ENCODE measurements at regions not wholly inside any gene's neighbourhood (a gene's known extent, or its start where the extent isn't known, plus 50 kb on each side); places are given as distances from the start of the nearest gene placed in this dataset.
"Not testable (repeated sequence)": the region's sequence is repeated elsewhere in the genome, so short reads cannot be mapped to it uniquely, and the experiment has no call there.

DNA sequence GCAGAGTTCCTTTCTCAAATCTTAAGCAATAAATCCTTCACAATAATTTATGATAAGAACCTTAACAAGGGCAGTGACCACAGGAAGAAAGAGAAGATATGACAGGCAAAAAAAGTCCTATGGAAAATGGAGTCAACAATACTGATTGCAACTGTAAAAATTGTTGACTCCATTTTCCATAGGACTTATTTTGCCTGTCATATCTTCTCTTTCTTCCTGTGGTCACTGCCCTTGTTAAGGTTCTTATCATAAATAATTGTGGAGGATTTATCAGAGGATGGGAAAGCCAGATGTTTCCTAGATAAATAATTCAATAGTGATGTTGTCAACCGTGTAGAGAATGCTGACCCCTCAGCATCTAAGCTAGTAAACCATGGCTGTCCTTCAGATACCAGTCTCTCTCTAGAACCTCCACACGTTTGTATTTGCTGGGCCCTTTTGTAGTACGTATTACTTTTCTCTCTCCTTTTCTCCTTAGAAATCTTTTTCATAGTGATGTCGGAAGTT, 172.6 kb upstream of the BET1 start:
- DNase-seq = no peak

DNA sequence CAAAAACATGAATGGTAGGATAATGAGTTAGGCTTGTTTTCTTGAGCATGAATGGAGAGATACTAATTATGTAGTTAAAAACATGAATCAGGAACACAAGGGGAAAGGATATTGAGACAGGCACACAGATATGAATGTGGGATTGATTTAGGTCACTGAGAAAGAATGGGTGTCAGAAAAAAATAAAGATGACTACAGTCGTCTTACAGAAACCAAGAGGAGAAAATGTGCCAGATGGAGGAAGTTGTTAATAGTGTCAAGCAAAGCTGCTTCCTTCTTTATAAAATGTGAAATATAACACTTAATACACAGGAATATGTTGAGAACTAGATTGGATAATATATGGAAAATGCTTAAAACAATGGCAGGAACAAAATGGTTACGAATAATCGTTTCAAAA, 173.3 kb upstream of the BET1 start:
- DNase-seq = no peak

DNA sequence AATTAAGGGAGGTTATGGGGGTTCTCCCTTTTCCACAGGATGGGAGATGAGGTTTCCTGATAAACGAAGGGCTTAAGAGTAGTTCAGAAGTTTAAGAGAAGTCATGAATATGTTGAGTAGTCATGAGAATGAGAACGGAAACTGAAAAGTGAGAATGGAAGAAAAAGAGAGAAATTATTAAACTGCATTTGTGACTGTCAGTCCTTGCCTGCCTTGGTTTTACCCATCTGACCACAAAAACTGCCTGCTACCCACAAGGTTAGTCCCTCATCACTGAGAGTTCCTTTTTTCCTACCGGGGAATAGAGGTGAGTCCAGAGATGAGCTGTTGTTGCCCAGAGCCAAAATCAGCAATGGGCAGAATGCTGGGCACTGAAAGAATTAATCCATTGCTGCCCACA, 174.1 kb upstream of the BET1 start:
- no peak for DNase-seq

DNA sequence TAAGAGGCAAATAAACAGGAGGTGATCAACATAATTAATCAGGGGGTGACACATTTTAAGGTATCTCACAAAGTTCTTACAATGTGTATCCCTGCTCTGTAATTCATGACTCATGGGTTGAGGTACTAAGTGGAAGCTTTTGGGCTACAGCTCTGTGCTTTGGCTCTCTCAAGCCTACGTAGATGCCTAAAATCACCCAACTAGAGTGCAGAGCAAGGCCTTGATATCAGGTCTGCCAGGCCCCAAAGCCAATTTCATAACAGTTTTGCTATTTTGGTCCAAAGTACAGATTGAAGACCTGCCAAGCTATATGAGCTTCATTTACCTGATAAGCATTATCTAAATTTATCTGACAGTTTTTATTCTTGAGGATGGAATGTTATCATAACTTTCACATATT, 175.3 kb upstream of the BET1 start:
- no peak for DNase-seq

DNA sequence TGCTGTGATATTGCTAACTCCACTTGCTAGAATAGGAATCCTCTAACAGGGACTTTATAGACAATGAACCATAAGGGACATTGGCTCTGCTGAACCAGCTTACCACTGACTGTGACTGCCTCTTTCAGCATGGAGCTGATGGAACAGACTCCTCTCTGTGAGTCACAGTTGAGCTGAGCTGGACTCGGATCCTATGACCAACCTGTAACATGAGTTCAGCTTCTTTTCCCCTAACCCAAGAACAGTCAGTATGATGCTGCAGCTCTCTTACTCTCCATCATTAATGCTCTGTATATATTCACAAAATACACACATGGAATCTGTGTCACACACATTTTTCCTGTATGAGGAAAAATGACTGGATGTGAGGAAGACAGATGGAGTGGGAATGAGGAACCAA, 177.9 kb upstream of the BET1 start:
- DNase-seq = no peak

DNA sequence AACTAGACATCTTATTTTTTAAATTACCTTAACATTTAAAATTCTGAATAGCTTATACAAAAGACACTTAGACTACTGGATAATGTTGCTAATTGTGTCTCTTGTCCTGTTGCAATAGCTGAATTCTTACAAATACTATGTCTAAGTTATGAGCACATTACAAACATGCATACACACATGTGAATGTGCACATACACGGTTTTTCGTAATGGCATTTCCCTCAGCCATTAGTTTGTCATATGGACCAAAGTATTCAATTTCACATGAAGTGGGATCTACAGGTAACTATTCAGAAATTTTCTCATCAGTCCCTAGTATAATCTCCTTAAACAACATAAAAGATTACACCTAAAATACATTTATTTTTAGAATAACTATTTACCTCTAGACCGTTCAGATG, 178.6 kb upstream of the BET1 start:
- DNase-seq = no peak

DNA sequence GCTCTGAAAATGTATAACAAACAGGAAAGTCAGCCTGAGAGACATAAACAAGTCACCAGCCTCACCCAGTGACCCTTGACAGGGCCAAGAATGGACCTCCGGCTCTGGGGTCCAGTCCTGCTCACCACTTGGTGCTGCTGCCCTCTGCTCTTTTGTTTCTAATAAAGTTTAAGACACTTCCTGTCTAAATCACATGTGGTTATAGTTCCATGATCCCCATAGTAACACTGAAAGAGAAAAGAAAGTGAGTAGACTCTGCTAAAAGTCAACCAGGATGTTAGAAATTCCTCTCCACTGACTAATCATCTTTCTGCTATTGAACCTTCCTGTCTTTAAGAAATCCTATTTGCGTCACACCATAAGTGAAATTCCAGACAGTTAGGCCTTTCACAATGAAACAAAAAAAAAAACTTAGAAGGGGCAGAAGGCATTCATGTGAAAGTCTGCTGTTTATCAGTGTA, 179.2 kb upstream of the BET1 start:
- DNase-seq = no peak

DNA sequence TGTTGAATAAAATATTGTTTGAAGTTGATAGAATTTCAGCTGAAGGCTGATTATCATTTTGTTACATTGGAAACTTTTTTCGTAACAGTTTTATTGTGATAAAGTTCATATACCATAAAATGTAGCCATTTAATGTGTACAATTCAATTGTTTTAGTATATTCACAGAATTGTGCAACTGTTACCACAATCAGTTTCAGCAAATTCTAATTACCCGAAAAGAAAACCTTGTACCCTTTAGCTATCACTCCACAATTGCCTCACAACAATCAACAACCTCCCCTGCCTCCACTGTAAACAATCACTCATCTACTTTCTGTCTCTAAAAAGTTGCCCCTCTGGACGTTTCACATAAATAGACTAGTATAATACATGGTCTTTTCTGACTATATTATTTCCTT, 179.7 kb upstream of the BET1 start:
- DNase-seq = no peak

DNA sequence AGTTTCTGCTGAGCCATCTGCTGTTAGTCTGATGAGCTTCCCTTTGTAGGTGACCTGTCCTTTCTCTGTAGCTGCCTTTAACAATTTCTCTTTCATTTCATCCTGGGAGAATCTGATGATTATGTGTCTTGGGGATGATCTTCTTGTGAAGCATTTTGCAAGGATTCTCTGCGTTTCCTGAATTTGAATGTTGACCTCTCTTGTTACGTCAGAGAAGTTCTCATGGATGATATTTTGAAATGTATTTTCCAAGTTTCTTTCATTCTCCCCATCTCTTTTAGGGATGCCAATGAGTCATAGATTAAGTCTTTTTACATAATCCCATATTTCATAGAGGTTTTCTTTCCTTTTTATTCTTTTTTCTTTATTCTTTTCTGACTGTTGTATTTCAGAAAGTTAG, 184.2 kb upstream of the BET1 start:
- DNase-seq = no peak

DNA sequence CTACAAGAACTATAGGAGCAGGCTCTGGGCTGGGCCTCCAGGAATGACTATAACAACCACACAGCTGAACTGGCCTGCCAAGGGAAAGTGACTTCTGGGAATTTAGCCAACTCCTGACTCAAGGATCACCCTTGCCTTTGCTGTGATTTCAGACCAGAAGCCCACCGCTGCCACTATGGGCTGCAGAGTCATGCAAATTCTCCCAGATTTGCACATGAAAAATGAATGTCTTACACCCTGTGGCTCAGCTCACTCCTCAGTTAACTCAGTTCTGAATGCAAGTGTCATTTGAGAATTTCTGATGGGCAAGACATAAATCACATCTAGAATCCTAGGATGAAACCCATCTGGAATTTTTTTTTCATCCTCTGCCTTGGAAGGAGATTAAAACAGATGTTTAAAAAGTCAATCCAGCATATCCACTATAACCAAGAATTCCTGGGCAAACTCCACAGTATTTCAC, 186.5 kb upstream of the BET1 start:
- no peak for DNase-seq

DNA sequence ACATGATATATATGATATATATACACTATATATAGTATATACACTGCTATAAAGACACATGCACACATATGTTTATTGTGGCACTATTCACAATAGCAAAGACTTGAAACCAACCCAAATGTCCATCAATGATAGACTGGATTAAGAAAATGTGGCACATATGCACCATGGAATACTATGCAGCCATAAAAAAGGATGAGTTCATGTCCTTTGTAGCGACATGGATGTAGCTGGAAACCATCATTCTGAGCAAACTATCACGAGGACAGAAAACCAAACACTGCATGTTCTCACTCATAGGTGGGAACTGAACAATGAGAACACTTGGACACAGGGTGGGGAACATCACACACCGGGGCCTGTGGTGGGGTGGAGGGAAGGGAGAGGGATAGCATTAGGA, 190.3 kb upstream of the BET1 start:
- not testable (repeated sequence) for DNase-seq

DNA sequence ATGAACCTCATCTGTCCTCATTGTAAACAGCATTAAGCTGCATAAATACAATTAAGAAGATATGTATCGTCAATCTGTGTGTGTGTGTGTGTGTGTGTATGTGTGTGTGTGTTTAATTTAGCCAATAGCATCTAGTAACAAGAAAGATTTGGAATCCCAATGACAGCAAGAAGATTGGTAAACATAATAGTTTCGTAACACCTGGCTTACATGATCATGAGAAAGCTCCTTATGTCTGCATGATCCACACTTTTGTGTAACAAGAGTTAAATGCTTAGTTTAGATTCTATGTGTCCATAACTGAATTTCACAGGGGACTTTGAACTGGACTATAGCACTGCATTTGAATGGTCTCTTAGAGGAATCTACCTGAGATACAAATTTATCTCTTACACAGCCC, 191.0 kb upstream of the BET1 start:
- DNase-seq = no peak

DNA sequence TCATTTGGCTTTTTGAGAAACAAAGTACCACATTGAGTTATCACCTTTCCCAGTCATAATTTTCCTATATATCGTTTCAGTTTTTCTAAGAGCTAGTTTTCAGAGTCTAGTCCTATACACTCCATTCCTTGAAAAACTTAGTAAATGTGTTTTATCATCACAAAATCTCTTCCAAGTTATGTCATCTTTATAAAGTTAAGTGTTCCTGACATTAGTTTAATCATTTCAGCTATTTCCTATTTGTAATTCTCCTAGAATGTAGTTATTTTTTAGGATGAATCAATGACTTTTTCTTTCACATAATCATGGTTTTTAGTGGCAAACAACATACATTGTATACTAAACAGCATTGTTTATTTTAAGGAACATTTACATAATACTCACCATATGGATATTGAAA, 191.7 kb upstream of the BET1 start:
- no peak for DNase-seq

DNA sequence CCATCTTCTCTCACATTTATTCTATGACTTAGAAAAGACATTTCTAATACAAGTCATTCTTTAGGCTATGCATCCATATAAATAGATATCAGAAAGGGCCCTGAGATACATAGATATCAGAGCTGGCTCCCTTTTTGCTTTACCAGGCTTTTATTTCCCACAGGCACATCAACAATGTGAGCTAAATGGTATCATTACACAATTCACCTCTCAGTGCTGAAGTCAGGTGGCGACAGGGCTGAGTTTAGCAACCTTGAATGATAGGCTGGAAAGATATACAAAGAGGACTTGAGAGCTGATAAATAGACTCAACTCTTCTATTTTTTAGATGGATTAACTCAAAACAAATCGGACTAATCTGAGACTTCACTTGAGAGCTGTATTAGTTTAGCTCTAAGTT, 189.2 kb upstream of the COL1A2 start:
- no peak for DNase-seq

DNA sequence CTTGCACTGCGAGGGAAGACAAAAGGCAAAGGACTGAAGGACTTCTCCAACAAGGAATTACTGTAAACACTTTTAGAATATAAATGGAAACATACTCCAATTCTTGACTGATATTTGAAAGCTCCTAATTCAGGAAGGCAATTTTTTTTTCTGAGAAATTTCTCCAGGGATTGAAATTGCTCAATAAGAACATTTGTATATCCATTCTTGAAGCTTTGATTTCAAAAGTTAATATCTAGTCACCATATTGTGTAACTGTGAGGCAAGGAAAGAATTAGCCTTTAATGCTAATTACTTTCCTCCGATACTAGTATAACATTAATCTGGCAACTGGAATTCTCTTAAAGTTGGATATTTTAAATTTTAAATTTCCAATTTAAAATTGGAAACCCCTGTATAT, 188.4 kb upstream of the COL1A2 start:
- no peak for DNase-seq

DNA sequence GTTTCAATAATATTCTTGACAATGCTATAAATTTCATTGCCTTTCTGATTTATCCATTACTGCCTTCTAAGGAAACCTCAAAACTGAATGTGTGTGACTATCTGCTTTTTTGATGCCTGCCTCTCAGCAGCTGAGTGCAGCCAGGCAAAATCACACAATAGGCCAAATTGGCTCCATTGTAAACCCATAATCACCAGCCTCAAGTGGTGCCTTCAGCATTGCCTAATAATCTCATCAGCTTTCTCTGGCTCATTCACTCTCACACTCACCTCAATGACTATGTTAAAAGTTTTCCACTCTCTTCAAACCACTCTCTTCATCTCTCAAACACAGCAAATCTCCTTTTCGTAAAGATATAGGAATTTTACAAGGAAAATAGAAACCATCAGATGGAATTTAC, 182.5 kb upstream of the COL1A2 start:
- no peak for DNase-seq

DNA sequence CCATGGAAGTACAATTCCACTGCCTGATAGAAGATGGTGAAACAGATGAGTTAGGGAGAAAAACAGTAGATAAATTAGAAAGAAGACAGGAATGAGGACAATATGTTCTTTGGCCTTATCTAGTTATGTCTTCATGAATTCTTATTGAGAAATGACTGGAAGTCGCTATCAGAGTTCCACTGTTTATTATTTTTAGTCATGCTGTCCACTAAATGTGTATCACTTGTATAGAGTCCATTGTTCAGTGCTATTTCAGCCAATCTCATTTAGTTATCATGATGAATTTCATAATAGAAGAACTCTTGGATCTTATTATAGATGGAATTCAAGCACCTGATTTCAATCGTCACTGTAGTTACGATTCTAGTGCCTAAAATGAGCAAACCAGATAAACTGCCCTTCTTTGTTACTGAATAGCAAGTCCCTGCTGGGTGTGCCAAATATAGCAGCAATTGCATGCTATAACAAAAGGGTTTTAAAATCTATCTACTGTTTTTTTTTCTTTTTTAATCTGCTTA, 177.7 kb upstream of the COL1A2 start:
- DNase-seq = no peak

DNA sequence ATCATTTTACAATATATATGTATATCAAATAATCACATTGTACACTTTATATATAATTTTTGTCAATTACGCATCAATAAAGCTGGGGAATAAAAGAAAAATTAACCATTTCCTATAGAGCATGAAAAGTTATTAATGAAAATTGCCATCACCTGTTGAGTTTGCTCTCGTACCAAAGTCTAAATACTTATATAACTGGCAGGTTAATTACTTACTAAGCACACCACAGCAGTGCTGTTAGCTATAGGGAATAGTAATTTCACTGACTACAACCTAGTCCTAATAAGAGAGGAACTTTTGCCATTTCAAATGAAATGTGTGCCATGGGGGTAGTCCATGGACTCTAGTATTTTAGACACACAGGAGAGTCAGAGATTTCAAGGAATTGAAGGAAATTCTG, 176.9 kb upstream of the COL1A2 start:
- no peak for DNase-seq

DNA sequence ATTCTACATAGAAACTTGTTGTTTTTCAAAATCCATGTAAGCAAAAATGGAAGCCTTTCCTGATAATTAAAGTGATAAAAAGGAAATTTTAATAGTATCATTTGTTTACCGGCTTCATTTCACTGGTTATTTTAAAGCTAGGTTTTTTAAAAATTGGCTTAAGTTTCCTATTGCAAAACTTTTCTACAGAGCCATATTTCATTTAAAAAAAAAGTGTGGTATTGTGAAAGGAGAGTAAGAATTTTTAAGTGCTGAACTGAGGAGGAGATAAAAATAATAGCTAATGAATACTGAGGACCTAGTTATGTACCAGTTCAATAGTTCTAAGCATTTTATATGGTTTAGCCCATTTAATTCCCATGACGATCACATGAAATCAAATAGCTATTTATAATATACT, 172.2 kb upstream of the COL1A2 start:
- no peak for DNase-seq

DNA sequence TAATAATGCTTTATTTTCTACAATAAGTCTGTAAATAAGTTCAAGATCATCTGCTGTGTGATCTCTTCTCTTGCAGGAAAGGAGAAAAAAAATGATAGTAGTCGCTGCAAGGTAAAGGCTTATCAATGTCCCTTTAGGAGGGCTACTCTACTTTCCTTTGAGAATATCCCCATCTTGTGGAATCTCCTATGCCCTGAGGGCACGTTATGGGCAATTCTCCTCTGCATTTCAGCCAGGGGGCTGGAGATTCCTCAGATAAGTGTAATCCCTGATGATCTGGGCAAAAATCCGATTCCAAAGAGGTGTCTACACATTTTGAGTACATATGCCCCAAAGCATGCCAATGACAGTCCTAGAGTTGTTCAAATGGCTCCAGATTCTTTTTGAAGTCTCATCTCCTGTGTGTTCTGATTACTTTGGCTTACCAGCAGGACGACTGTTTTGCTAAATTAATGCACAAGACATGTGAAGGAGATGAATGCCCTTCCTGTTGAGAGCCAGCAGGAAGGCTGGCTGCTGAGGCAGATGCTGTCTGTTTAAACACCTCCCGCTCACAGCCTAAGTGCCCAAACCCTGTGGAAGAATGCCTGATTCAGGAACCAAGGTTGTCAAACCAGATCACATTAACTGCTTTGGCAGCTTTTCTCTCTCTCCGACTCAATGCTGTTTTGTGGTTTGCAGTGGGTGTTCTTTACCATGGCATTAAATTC, 171.2 kb upstream of the COL1A2 start:
- no peak for DNase-seq

DNA sequence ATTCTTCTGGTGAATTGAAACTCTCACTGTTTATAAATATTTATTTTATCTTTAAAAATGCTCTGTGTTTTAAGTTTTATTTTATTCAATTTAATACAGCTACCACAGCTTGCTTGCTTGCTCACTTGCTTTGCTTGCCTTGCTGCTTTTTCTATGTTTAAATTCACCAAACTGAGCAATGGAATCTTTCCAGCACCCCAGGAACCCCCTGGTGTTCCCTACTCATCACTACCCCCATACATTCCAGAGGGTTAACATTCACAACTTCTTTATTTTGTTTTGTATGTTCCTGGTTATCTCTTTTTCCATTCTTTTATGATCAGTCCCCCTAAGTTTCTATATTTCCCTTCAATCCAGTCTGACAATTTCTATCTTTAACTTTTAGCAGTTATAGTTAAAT, 166.5 kb upstream of the COL1A2 start:
- no peak for DNase-seq

DNA sequence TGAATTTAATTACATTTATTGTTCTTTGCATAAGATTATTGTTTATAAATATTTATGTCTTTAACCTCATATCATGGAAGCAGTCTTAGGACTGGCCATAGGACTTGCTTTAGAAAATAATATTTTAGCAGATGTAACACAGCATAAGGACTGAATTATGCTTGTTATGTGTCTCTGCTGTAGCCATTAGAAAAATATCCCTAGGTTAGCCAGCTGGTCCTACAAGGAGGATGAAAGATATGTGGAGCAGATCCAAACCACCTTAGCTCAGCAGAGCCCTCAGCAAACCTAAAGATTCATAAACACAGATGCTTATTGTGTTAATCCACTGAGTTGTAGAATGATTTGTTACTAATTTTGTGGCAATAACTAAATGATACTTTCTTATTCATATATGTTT, 166.0 kb upstream of the COL1A2 start:
- DNase-seq = no peak

DNA sequence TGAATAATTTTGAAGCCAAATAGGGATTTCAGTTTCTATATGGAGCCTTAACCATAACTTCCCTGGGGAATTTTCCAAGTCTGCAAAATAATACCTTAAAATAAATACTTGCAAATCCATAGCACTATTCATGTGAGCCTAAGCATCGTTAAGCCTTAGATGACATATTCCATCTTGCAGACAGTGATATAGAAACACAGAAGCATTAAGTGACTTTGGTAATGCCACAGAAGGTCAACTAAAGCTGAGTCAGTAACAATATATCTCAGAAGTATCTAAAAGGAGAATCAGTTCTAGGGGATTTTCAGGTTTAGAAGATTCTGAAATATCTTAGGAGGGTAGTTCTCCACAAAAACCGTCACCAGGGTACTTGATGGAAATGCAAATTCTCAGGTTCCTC, 163.4 kb upstream of the COL1A2 start:
- DNase-seq = no peak

DNA sequence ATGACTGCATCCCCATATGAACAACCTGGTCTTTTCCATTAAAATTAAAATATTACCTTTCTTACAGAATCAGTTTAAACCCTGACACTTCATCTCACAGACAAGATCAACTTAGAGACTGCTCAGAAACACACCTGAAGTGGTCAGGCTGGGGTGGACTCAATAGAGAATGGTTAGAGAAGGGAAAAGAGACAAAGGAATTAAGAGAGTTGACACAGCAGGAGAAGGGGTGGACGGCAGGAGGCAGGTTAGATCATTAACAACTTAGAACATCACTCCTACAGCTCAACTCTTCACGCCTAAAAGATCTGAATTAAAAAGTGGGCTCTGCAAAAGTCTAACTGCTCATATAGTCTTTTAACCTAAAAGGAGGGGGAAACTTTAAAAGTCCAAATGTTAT, 157.7 kb upstream of the COL1A2 start:
- DNase-seq = no peak

DNA sequence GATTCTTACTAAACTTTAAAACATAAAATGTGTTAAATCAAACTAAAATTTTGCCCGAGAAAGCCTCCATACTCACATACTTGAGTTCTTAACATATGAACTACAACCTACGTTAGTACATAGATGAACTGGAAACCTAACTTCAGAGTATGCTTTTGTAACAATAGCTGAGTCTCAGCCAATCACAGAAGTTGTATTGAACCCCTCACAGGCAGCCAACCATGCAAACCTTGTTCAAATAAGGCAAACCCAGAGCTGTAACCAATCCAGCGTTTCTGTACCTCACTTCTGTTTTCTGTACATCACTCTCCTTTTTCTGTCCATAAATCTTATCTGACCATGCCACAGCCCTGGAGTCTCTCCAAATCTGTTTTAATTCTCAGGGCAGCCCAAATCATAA, 157.3 kb upstream of the COL1A2 start:
- no peak for DNase-seq
